ENCODE measurements at regions not wholly inside any gene's neighbourhood (a gene's known extent, or its start where the extent isn't known, plus 50 kb on each side); places are given as distances from the start of the nearest gene placed in this dataset.

DNA sequence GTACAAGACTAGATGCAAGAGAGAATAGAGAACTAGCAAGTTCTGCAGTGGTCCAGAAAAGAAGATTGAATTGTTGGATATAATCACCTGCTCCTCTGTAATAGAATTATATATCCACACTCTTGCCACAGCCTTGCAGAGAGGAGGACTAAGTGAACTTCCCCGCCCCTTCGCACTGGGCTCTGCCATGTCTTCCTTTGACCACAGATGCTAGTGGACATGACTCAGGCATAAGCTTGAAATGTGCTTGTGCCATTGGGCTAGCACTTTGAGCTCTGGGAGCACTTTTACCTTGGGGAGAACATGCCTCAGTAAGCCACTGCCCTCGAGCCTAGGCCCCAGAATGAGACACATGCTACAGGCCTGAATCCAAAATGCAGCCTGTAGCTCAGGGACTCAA, 113.5 kb upstream of the RASA1 start:
- Histone ChIP-seq H3K4me1 (ENCODE audit: control insufficient read depth, insufficient read depth, low read length) (peaks cover 4% of the 10 kb centered on the region), H4K8ac (ENCODE audit: low read depth in 2 of 2, low read length in 2 of 2) (no peak overlapping the region), H3K4me3 (ENCODE audit: insufficient read depth, low read depth, low read length) (no peak overlapping the region), H2AFZ (replicated peaks; ENCODE audit: low read length, poor library complexity) (peak overlapping the region; percentile 9), H3K4me2 (ENCODE audit: low read depth, low read length) (no peak overlapping the region), H4K20me1 (ENCODE audit: insufficient read depth, low read length) (no peaks in the 10 kb centered on the region), H2BK20ac (ENCODE audit: low read depth, low read length) (peak overlapping the region; percentile 27; the same call in 1 of the 2 replicates), H4K91ac (ENCODE audit: insufficient read depth, low read depth, low read length) (peak overlapping the region; percentile 6; the same call in 1 of the 2 replicates), H4K5ac (ENCODE audit: low read depth, low read length) (no peak overlapping the region), H3K36me3 (ENCODE audit: control insufficient read depth, insufficient read depth, low read length) (no peaks in the 10 kb centered on the region), H2BK120ac (ENCODE audit: low read depth, low read length) (no peak overlapping the region), H3K4ac (ENCODE audit: low read depth, low read length) (peak overlapping the region; percentile 33; the same call in 1 of the 2 replicates), H2AK9ac (replicated peaks; ENCODE audit: low read depth, low read length, poor library complexity) (no peak overlapping the region), H2AK5ac (ENCODE audit: low read depth, low read length) (peak overlapping the region; percentile 49; the same call in 1 of the 2 replicates), H3K9me3 (ENCODE audit: control insufficient read depth, insufficient read depth, low read length) (no peaks in the 10 kb centered on the region), H3K56ac (ENCODE audit: extremely low read depth, insufficient read depth, low read length) (no peak overlapping the region), H3K79me1 (ENCODE audit: low read depth in 1 of 2, low read length in 2 of 2) (0 out of 4 replicates have a peak, but pooled peaks cover 0 to 8% of the 10 kb centered on the region in 2 experiments), H3K18ac (ENCODE audit: low read depth, low read length) (no peak overlapping the region), H2BK15ac (ENCODE audit: low read depth, low read length) (peak overlapping the region; percentile 10; the same call in 1 of the 3 replicates), H3K23ac (ENCODE audit: low read depth, low read length) (no peak overlapping the region), H3K27ac (ENCODE audit: insufficient read depth, low read length) (no peak overlapping the region), H3K9ac (ENCODE audit: low read depth, low read length) (no peak overlapping the region), H3K14ac (replicated peaks; ENCODE audit: low read depth, low read length) (peak overlapping the region; percentile 27; the same call in 1 of the 2 replicates), H3K9me1 (ENCODE audit: insufficient read depth, low read length) (peaks cover 16% of the 10 kb centered on the region), H2BK5ac (ENCODE audit: low read depth, low read length, poor library complexity, severe bottlenecking) (no peak overlapping the region), H3K27me3 (ENCODE audit: control insufficient read depth, insufficient read depth, low read length) (no peaks in the 10 kb centered on the region)
- intact Hi-C loops (cut with micrococcal nuclease), result loop anchor here (5.0 kb wide), 3 partner anchors 38 to 113 kb away; partner anchors contain the start of gene RASA1
- BruUV-seq (replicated peaks), result no TSS peak
- ChIA-PET CTCF (no interaction called here), POLR2A (ENCODE audit: unreplicated experiment) (no interaction called here)
- WGBS, 2 experiments (ENCODE audit: extremely low coverage in 2 of 2, insufficient read length in 1 of 2), result 100% methylated on average over 1 of the region's 3 CpGs; no CpG with 5 or more reads in 1 of the 2 experiments
- DNase-seq (no peak), ATAC-seq (ENCODE audit: low read depth) (no peak)
- TF ChIP-seq, protein P1, sequence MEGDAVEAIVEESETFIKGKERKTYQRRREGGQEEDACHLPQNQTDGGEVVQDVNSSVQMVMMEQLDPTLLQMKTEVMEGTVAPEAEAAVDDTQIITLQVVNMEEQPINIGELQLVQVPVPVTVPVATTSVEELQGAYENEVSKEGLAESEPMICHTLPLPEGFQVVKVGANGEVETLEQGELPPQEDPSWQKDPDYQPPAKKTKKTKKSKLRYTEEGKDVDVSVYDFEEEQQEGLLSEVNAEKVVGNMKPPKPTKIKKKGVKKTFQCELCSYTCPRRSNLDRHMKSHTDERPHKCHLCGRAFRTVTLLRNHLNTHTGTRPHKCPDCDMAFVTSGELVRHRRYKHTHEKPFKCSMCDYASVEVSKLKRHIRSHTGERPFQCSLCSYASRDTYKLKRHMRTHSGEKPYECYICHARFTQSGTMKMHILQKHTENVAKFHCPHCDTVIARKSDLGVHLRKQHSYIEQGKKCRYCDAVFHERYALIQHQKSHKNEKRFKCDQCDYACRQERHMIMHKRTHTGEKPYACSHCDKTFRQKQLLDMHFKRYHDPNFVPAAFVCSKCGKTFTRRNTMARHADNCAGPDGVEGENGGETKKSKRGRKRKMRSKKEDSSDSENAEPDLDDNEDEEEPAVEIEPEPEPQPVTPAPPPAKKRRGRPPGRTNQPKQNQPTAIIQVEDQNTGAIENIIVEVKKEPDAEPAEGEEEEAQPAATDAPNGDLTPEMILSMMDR (conservative IDR thresholded peaks at IDR 0.05; ENCODE audit: low read depth, low read length), result no peak
- no peak for TF ChIP-seq RFX5 (IDR thresholded peaks at IDR 0.05; ENCODE audit: low read depth, low read length)
- TF ChIP-seq NFE2L2 (IDR thresholded peaks at IDR 0.05; ENCODE audit: low read depth, low read length), result no peak
- TF ChIP-seq MAFK (IDR thresholded peaks at IDR 0.05; ENCODE audit: low read depth, low read length), result no peak
- TF ChIP-seq RCOR1 (IDR thresholded peaks at IDR 0.05; ENCODE audit: insufficient replicate concordance, low read length), result no peak
- no peak for TF ChIP-seq CEBPB (IDR thresholded peaks at IDR 0.05; ENCODE audit: low read depth, low read length)
- no peak for TF ChIP-seq BHLHE40 (IDR thresholded peaks at IDR 0.05; ENCODE audit: low read depth, low read length)
- TF ChIP-seq MXI1 (IDR thresholded peaks at IDR 0.05; ENCODE audit: borderline replicate concordance, low read depth, low read length), result no peak
- no peak for TF ChIP-seq POLR2A (IDR thresholded peaks at IDR 0.05; ENCODE audit: low read depth, low read length)
- TF ChIP-seq, protein P2, sequence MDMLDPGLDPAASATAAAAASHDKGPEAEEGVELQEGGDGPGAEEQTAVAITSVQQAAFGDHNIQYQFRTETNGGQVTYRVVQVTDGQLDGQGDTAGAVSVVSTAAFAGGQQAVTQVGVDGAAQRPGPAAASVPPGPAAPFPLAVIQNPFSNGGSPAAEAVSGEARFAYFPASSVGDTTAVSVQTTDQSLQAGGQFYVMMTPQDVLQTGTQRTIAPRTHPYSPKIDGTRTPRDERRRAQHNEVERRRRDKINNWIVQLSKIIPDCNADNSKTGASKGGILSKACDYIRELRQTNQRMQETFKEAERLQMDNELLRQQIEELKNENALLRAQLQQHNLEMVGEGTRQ (IDR thresholded peaks at IDR 0.05; ENCODE audit: low read depth, low read length), result no peak
- TF ChIP-seq, protein P3, sequence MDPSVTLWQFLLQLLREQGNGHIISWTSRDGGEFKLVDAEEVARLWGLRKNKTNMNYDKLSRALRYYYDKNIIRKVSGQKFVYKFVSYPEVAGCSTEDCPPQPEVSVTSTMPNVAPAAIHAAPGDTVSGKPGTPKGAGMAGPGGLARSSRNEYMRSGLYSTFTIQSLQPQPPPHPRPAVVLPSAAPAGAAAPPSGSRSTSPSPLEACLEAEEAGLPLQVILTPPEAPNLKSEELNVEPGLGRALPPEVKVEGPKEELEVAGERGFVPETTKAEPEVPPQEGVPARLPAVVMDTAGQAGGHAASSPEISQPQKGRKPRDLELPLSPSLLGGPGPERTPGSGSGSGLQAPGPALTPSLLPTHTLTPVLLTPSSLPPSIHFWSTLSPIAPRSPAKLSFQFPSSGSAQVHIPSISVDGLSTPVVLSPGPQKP (IDR thresholded peaks at IDR 0.05; ENCODE audit: borderline replicate concordance, low read depth, low read length), result no peak
- TF ChIP-seq SMC3 (IDR thresholded peaks at IDR 0.05; ENCODE audit: low read depth, low read length), result no peak
- TF ChIP-seq MAZ (IDR thresholded peaks at IDR 0.05; ENCODE audit: borderline replicate concordance, low read depth, low read length), result no peak
- TF ChIP-seq RAD21 (IDR thresholded peaks at IDR 0.05; ENCODE audit: low read length), result no peak
- no peak for TF ChIP-seq CHD1 (IDR thresholded peaks at IDR 0.05; ENCODE audit: low read depth, low read length)
- TF ChIP-seq FOS (IDR thresholded peaks at IDR 0.05; ENCODE audit: low read depth, low read length), result no peak
- dilution Hi-C loops (cut with HindIII; ENCODE audit: low sequenced_read_pairs, unreplicated experiment), result no loop called here
- in situ Hi-C loops (cut with MboI; ENCODE audit: low sequenced_read_pairs), result no loop called here
